Umbilical cord (tissue), 1 donor: ENCODE measurements at regions not wholly inside any gene's neighbourhood (a gene's known extent, or its start where the extent isn't known, plus 50 kb on each side); places are given as distances from the start of the nearest gene placed in this dataset.

Experiments
- DNase-seq: peaks from one replicate; pipeline ENCODE4 v3.0.0-alpha.2; 2015; ENCODE audit warnings: low spot score

GRCh38 chr9:93730217-93730616 is 153.8 kb downstream of the PHF2 start:
- DNase-seq: no peak
